Immature natural killer cell (primary cell): ENCODE measurements at regions not wholly inside any gene's neighbourhood (a gene's known extent, or its start where the extent isn't known, plus 50 kb on each side); places are given as distances from the start of the nearest gene placed in this dataset.

Experiments used
- DNase-seq, 3 donors: peaks; one replicate each; pipeline ENCODE4 v3.0.0; 2022; ENCODE audit warnings: mixed read lengths in 1 of 3
- H3K27ac Mint-ChIP-seq, 6 donors: one replicate each; pipeline ENCODE4 v1.8.0; 2020; ENCODE audit warnings: mixed read lengths in 6 of 6, mild to moderate bottlenecking in 5 of 6, inconsistent platforms in 4 of 6, moderate library complexity in 3 of 6
- H3K27me3 Mint-ChIP-seq, 3 donors: one replicate each; pipeline ENCODE4 v1.8.0; 2020 to 2021; ENCODE audit warnings: low read depth in 3 of 3, mild to moderate bottlenecking in 3 of 3, mixed read lengths in 3 of 3, moderate library complexity in 3 of 3, inconsistent platforms in 1 of 3
- H3K36me3 Mint-ChIP-seq, 3 donors: one replicate each; pipeline ENCODE4 v1.8.0; 2020; ENCODE audit warnings: mixed read lengths in 3 of 3, inconsistent platforms in 2 of 3, mild to moderate bottlenecking in 2 of 3
- H3K4me1 Mint-ChIP-seq, 2 donors: one replicate each; pipeline ENCODE4 v1.8.0; 2020; ENCODE audit warnings: inconsistent platforms in 2 of 2, mild to moderate bottlenecking in 2 of 2, mixed read lengths in 2 of 2, moderate library complexity in 1 of 2
- H3K4me3 Mint-ChIP-seq, 5 donors: one replicate each; pipeline ENCODE4 v1.8.0; 2020; ENCODE audit warnings: mild to moderate bottlenecking in 5 of 5, mixed read lengths in 5 of 5, inconsistent platforms in 3 of 5, moderate library complexity in 3 of 5
- H3K9me3 Mint-ChIP-seq, 6 donors: one replicate each; pipeline ENCODE4 v1.8.0; 2020; ENCODE audit warnings: mild to moderate bottlenecking in 6 of 6, mixed read lengths in 6 of 6, inconsistent platforms in 4 of 6, moderate library complexity in 3 of 6

DNA sequence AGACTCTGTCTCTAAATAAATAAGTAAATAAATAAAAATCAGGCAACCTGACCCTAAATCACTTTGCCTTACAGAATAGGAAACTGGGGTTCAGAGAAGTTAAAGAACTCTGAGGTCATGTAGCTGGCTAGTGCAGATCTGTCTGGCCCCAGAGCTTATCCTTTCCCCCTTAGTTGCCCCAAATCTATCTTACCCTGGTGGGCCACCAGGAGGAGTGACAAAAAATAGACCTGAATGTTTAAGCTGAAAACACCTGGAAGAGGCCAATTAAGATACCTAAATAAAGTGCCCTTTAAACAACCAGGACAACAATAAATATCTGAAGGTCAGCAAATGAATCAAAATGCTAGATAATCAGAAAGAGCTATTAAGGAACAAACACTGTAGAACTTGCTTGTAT lies 59.7 kb downstream of the TEX35 start:
- Mint-ChIP-seq H3K9me3 (no peaks in the 10 kb centered on the region), H3K4me1 (no peaks in the 10 kb centered on the region), H3K27ac (no peak overlapping the region)

GRCh38 chr1:178573330-178573729 lies 60.4 kb downstream of the TEX35 start:
- no peaks in the 10 kb centered on the region for H3K36me3 Mint-ChIP-seq
- H3K27me3 Mint-ChIP-seq: no peaks in the 10 kb centered on the region
- DNase-seq: no peak
- H3K27ac Mint-ChIP-seq: no peak overlapping the region
- H3K4me3 Mint-ChIP-seq: no peak overlapping the region
- no peaks in the 10 kb centered on the region for H3K4me1 Mint-ChIP-seq
- no peaks in the 10 kb centered on the region for H3K9me3 Mint-ChIP-seq

More for the DNA sequence above, 59.7 kb downstream of the TEX35 start:
- H3K4me3 Mint-ChIP-seq: no peak overlapping the region
- H3K27me3 Mint-ChIP-seq: no peaks in the 10 kb centered on the region
- no peaks in the 10 kb centered on the region for H3K36me3 Mint-ChIP-seq
- no peak for DNase-seq

DNA sequence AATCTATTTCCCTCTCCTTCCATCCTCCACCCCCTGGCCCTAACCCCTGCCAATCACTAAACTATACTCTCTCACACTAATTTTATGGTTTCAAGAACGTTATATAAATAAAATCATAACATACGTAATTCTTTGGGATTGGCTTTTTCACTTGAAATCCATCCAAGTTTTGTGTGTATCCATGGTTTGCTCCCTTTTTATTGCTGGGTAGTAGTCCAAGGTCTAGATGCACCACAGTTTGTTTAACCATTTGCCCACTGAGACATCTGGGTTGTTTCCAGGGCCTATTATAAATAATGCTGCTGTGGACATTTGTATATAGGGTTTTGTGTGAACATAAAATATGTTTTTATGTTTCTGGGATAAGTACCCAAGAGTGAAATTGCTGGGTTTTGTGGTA lies 61.4 kb downstream of the TEX35 start:
- Mint-ChIP-seq H3K27me3 (no peaks in the 10 kb centered on the region), H3K4me1 (no peaks in the 10 kb centered on the region), H3K27ac (no peak overlapping the region), H3K36me3 (no peaks in the 10 kb centered on the region), H3K9me3 (no peaks in the 10 kb centered on the region), H3K4me3 (no peak overlapping the region)
- DNase-seq: no peak

DNA sequence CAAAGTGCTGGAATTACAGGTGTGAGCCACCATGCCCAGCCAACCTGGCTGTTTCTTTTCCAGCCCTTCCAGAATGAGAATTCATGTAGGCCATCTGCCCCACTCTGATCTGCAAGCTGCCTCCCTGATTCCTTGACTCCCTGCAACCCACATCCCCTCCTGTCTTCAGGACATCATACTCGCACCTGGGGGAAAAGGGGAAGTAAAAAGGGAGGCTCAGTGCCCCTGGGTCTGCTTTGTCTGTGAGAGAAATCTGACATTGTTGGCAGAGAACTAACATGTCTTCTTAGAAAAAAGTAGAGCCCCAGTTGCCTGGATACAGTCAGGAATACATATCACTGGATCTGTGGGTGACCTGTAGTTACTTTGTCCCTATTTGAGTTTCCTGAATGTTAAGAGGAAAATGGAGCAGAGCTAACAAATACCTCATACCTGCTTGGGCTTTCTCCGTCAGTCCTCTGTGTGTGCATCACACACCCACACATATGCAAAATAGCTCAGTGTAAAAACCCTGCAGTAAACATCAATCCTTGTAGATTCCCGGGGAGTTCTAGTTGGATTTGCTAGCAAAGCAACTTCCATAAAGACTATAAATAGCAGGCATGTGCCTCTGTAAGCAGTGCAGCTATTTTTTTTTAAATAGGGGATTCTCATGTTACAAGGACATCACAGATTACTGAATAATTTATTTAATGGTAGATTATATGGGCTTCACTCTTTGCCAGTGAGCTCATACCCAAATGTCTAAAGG lies 62.9 kb downstream of the TEX35 start:
- H3K4me1 Mint-ChIP-seq: no peaks in the 10 kb centered on the region
- H3K9me3 Mint-ChIP-seq: no peaks in the 10 kb centered on the region
- no peaks in the 10 kb centered on the region for H3K36me3 Mint-ChIP-seq
- H3K4me3 Mint-ChIP-seq: no peak overlapping the region
- no peak overlapping the region for H3K27ac Mint-ChIP-seq
- no peaks in the 10 kb centered on the region for H3K27me3 Mint-ChIP-seq
- no peak for DNase-seq

GRCh38 chr1:178576841-178577240 lies 63.9 kb downstream of the TEX35 start:
- no peak overlapping the region for H3K4me3 Mint-ChIP-seq
- no peaks in the 10 kb centered on the region for H3K4me1 Mint-ChIP-seq

DNA sequence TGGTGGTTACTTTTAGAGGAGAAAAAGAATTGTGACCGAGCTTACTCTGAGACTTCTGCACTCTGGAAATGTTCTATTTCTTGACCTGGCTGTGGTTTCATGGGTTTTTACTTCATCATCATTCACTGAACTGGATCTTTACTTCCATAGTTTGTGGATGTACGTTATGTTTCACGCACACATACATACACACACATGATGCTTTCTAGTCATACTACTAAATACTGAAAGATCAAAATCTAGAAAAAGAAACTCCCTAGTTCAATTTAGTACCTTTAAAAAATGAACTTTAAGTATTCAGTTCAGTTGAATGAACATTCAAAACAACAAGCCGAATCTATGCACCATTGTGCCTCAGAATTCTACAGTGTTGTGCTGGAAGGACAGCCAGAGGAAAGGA lies 65.0 kb downstream of the TEX35 start:
- Mint-ChIP-seq H3K36me3 (no peaks in the 10 kb centered on the region), H3K4me1 (no peaks in the 10 kb centered on the region), H3K9me3 (no peaks in the 10 kb centered on the region), H3K27me3 (no peaks in the 10 kb centered on the region), H3K4me3 (no peak overlapping the region), H3K27ac (no peak overlapping the region)
- no peak for DNase-seq

More at GRCh38 chr1:178576841-178577240, 63.9 kb downstream of the TEX35 start:
- Mint-ChIP-seq H3K9me3 (no peaks in the 10 kb centered on the region), H3K27me3 (no peaks in the 10 kb centered on the region), H3K36me3 (no peaks in the 10 kb centered on the region), H3K27ac (no peak overlapping the region)
- DNase-seq: no peak

- H3K27ac Mint-ChIP-seq: no peak overlapping the region
These were observed 65.6 kb downstream of the TEX35 start for GRCh38 chr1:178578541-178578940.

GRCh38 chr1:178579095-178579494 lies 66.2 kb downstream of the TEX35 start:
- Mint-ChIP-seq H3K36me3 (no peaks in the 10 kb centered on the region), H3K4me1 (no peaks in the 10 kb centered on the region), H3K4me3 (no peak overlapping the region), H3K27ac (no peak overlapping the region), H3K9me3 (no peaks in the 10 kb centered on the region), H3K27me3 (peaks cover 0 to 1% (median 0%) of the 10 kb centered on the region in 3 donors)
- no peak for DNase-seq

More at GRCh38 chr1:178578541-178578940, 65.6 kb downstream of the TEX35 start:
- no peaks in the 10 kb centered on the region for H3K36me3 Mint-ChIP-seq
- no peak overlapping the region for H3K4me3 Mint-ChIP-seq
- DNase-seq: no peak
- H3K9me3 Mint-ChIP-seq: no peaks in the 10 kb centered on the region
- no peaks in the 10 kb centered on the region for H3K4me1 Mint-ChIP-seq
- no peaks in the 10 kb centered on the region for H3K27me3 Mint-ChIP-seq

GRCh38 chr1:178579562-178579961 lies 66.7 kb downstream of the TEX35 start:
- Mint-ChIP-seq H3K9me3 (no peaks in the 10 kb centered on the region), H3K27me3 (peaks cover 0 to 1% (median 0%) of the 10 kb centered on the region in 3 donors), H3K4me1 (no peaks in the 10 kb centered on the region), H3K36me3 (no peaks in the 10 kb centered on the region), H3K27ac (no peak overlapping the region), H3K4me3 (no peak overlapping the region)
- no peak for DNase-seq

- Mint-ChIP-seq H3K4me1 (no peaks in the 10 kb centered on the region), H3K4me3 (no peak overlapping the region), H3K27me3 (peaks cover 0 to 1% (median 0%) of the 10 kb centered on the region in 3 donors), H3K36me3 (no peaks in the 10 kb centered on the region), H3K27ac (no peak overlapping the region), H3K9me3 (no peaks in the 10 kb centered on the region)
- DNase-seq: no peak
These were observed 67.2 kb downstream of the TEX35 start for GRCh38 chr1:178580096-178580495.

GRCh38 chr1:178580876-178581275 lies 68.0 kb downstream of the TEX35 start:
- no peaks in the 10 kb centered on the region for H3K36me3 Mint-ChIP-seq
- H3K27me3 Mint-ChIP-seq: peaks cover 0 to 1% (median 0%) of the 10 kb centered on the region in 3 donors
- H3K27ac Mint-ChIP-seq: no peak overlapping the region
- no peaks in the 10 kb centered on the region for H3K9me3 Mint-ChIP-seq
- H3K4me1 Mint-ChIP-seq: no peaks in the 10 kb centered on the region
- DNase-seq: no peak
- H3K4me3 Mint-ChIP-seq: no peak overlapping the region

DNA sequence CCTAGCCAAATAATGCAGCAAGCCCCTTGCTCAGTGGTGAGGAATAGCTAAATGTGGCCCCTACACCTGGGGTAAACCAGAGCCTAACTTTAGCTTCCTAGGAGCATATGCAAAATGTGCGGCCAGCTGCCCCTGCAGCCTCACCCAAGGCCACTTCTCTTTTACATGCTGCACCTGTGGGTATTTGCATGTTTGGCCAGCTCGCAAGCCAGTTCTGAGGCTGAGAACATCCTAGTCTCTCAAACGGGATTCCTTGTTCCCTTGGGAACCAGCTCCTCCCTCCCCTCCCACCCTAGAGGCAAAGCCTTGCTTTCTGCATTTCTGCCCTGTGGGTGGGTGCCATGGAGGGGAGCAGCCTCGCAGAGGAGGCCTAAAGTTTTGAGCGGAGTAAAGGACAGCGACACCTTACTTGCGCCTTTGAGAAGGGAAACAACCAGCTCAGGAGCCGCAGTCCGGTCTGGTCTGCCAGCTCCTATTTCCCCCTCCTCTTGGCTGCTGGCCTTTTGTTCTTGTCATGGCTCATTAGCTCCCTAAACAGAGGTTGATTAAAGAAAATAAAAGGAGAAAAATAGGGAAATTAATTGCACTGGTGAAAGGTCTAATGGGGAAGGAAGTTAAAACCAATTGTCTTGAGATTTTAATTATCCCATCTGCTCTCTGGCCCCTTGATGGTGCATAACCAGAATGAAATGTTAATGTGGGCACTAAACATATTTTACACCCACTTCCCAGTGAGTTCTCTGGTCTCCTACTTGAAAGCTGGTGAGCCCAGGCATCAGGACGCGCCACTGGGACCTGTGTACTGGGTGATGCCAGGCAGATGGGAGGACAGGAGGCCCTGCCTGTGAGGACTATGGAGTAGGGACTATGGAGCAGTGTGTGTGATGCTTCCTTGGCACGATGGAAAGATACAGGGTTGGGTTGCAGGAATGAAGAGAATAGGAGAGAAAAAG lies 68.7 kb downstream of the TEX35 start:
- no peaks in the 10 kb centered on the region for H3K4me1 Mint-ChIP-seq
- H3K9me3 Mint-ChIP-seq: no peaks in the 10 kb centered on the region
- H3K27me3 Mint-ChIP-seq: peaks cover 0 to 1% (median 0%) of the 10 kb centered on the region in 3 donors
- no peak for DNase-seq
- no peak overlapping the region for H3K27ac Mint-ChIP-seq
- no peaks in the 10 kb centered on the region for H3K36me3 Mint-ChIP-seq
- no peak overlapping the region for H3K4me3 Mint-ChIP-seq

DNA sequence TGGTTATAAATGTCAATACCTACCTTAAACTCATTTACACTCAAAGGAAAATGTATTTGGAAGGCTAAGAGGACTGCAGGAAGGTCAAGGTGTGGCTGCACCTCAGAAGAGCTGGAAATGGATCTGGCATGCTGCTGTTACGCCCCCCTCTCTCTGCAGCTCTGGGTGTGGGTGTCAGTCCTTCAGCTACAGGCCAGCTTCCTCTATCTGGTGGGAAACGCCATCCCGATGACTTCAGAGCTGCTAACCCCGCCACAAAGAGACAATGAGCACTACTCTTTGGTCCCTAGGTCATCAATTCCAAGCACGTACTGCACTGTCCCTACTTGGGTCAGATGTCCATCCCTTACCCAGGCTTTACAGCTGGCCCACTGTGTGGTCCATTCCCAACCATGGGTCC lies 74.2 kb downstream of the TEX35 start:
- no peak overlapping the region for H3K27ac Mint-ChIP-seq
- peaks cover 1 to 11% (median 6%) of the 10 kb centered on the region in 3 donors for H3K27me3 Mint-ChIP-seq
- peaks cover 0 to 3% (median 0%) of the 10 kb centered on the region in 6 donors for H3K9me3 Mint-ChIP-seq
- no peak overlapping the region for H3K4me3 Mint-ChIP-seq
- DNase-seq: no peak
- no peaks in the 10 kb centered on the region for H3K36me3 Mint-ChIP-seq
- no peaks in the 10 kb centered on the region for H3K4me1 Mint-ChIP-seq

GRCh38 chr1:178587975-178588374 lies 75.1 kb downstream of the TEX35 start:
- no peak overlapping the region for H3K4me3 Mint-ChIP-seq
- H3K4me1 Mint-ChIP-seq: no peaks in the 10 kb centered on the region
- H3K9me3 Mint-ChIP-seq: peaks cover 0 to 3% (median 0%) of the 10 kb centered on the region in 6 donors
- H3K27ac Mint-ChIP-seq: no peak overlapping the region
- no peaks in the 10 kb centered on the region for H3K36me3 Mint-ChIP-seq
- H3K27me3 Mint-ChIP-seq: peaks cover 1 to 11% (median 6%) of the 10 kb centered on the region in 3 donors
- no peak for DNase-seq
